ENCODE measurements at regions not wholly inside any gene's neighbourhood (a gene's known extent, or its start where the extent isn't known, plus 50 kb on each side); places are given as distances from the start of the nearest gene placed in this dataset.

DNA sequence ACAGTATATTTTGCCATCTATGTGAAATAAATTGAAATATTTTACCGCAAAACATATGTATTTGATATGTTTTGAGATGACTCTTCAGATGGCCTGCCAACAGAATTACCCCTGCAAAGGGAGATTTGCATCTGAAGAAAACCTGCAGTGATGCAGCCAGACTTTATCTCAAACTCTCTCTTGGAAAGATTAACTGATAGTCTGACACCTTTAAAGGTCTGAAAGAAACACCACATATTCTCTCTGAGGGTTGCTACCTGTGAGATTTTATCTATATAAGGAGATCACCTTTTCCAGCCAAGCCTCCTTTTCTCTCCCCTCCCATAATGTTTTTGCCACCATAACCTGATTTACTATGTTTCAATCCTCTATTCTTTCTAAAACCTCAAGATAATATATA, 1106.3 kb upstream of the IGFBP7 start:
- TF ChIP-seq POLR2AphosphoS5 (IDR thresholded peaks at IDR 0.05; ENCODE audit: low read depth, low read length) (no peak), REST (IDR thresholded peaks at IDR 0.05; ENCODE audit: insufficient read depth in 1 of 2, low read depth in 2 of 2, low read length in 1 of 2) (no peak), SIN3A (IDR thresholded peaks at IDR 0.05; ENCODE audit: borderline replicate concordance, insufficient read depth, low read depth, low read length) (no peak)
- TF ChIP-seq, protein P1, sequence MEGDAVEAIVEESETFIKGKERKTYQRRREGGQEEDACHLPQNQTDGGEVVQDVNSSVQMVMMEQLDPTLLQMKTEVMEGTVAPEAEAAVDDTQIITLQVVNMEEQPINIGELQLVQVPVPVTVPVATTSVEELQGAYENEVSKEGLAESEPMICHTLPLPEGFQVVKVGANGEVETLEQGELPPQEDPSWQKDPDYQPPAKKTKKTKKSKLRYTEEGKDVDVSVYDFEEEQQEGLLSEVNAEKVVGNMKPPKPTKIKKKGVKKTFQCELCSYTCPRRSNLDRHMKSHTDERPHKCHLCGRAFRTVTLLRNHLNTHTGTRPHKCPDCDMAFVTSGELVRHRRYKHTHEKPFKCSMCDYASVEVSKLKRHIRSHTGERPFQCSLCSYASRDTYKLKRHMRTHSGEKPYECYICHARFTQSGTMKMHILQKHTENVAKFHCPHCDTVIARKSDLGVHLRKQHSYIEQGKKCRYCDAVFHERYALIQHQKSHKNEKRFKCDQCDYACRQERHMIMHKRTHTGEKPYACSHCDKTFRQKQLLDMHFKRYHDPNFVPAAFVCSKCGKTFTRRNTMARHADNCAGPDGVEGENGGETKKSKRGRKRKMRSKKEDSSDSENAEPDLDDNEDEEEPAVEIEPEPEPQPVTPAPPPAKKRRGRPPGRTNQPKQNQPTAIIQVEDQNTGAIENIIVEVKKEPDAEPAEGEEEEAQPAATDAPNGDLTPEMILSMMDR (IDR thresholded peaks at IDR 0.05): no peak
